ENCODE measurements at regions not wholly inside any gene's neighbourhood (a gene's known extent, or its start where the extent isn't known, plus 50 kb on each side); places are given as distances from the start of the nearest gene placed in this dataset.

GRCh38 chr1:224492015-224492414 lies 57.4 kb upstream of the WDR26 start:
- no peak for TF ChIP-seq SMC3 (IDR thresholded peaks at IDR 0.05; ENCODE audit: borderline replicate concordance, low read length)
- no peak for TF ChIP-seq CBX5 (IDR thresholded peaks at IDR 0.05; ENCODE audit: low read depth)
- TF ChIP-seq, protein P1, sequence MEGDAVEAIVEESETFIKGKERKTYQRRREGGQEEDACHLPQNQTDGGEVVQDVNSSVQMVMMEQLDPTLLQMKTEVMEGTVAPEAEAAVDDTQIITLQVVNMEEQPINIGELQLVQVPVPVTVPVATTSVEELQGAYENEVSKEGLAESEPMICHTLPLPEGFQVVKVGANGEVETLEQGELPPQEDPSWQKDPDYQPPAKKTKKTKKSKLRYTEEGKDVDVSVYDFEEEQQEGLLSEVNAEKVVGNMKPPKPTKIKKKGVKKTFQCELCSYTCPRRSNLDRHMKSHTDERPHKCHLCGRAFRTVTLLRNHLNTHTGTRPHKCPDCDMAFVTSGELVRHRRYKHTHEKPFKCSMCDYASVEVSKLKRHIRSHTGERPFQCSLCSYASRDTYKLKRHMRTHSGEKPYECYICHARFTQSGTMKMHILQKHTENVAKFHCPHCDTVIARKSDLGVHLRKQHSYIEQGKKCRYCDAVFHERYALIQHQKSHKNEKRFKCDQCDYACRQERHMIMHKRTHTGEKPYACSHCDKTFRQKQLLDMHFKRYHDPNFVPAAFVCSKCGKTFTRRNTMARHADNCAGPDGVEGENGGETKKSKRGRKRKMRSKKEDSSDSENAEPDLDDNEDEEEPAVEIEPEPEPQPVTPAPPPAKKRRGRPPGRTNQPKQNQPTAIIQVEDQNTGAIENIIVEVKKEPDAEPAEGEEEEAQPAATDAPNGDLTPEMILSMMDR (IDR thresholded peaks at IDR 0.05 in 2 of 3, conservative IDR thresholded peaks at IDR 0.05 in 1 of 3; ENCODE audit: control insufficient read depth in 2 of 3, extremely low read depth in 1 of 3, insufficient read depth in 1 of 3, low read depth in 3 of 3, low read length in 3 of 3) = no peak

Data from GM12878 (cell line).